Smooth muscle cell (in vitro differentiated cells): ENCODE measurements at regions not wholly inside any gene's neighbourhood (a gene's known extent, or its start where the extent isn't known, plus 50 kb on each side); places are given as distances from the start of the nearest gene placed in this dataset.

Experiments used
- DNase-seq: peaks from one replicate; lab custom pipeline; 2025; ENCODE audit not compliant: unreplicated experiment; lab: John Stamatoyannopoulos, UW
- H2AFZ ChIP-seq: fragments of 200-600 bp; sonication (generic); 2 replicates; pipeline ENCODE4 v1.6.0; 2016; ENCODE audit warnings: antibody characterized with exemption, low read depth, mild to moderate bottlenecking
- H3F3A ChIP-seq: fragments of 200-600 bp; sonication (generic); 2 replicates; pipeline ENCODE4 v1.6.0; 2017; ENCODE audit warnings: antibody characterized with exemption, low read depth
- H3K27ac ChIP-seq: fragments of 200-600 bp; sonication (generic); 2 replicates; pipeline ENCODE4 v1.5.1; 2016; ENCODE audit warnings: low read depth, mild to moderate bottlenecking
- H3K27me3 ChIP-seq: fragments of 200-600 bp; sonication (generic); 2 replicates; pipeline ENCODE4 v1.6.1; 2016; ENCODE audit warnings: low read depth, mild to moderate bottlenecking
- H3K36me3 ChIP-seq: fragments of 200-600 bp; sonication (generic); 2 replicates; pipeline ENCODE4 v1.5.1; 2016; ENCODE audit warnings: low read depth
- H3K4me1 ChIP-seq: fragments of 200-600 bp; sonication (generic); 2 replicates; pipeline ENCODE4 v1.5.1; 2016; ENCODE audit warnings: low read depth
- H3K4me2 ChIP-seq: fragments of 200-600 bp; sonication (generic); 2 replicates; pipeline ENCODE4 v1.6.0; 2016; ENCODE audit warnings: mild to moderate bottlenecking
- H3K4me3 ChIP-seq: fragments of 200-600 bp; sonication (generic); 2 replicates; pipeline ENCODE4 v1.5.1; 2016; ENCODE audit warnings: mild to moderate bottlenecking
- H3K79me2 ChIP-seq: fragments of 200-600 bp; sonication (generic); 2 replicates; pipeline ENCODE4 v1.6.0; 2016; ENCODE audit warnings: low read depth, mild to moderate bottlenecking
- H3K9ac ChIP-seq: fragments of 200-600 bp; sonication (generic); 2 replicates; pipeline ENCODE4 v1.6.0; 2016; ENCODE audit warnings: low read depth
- H3K9me3 ChIP-seq: fragments of 200-600 bp; sonication (generic); replicated peaks from 2 replicates; pipeline ENCODE4 v1.5.1; 2016; ENCODE audit warnings: low read depth
- H4K20me1 ChIP-seq: fragments of 200-600 bp; sonication (generic); 2 replicates; pipeline ENCODE4 v1.6.0; 2016; ENCODE audit warnings: low read depth
- WGBS: methylation state at CpG from one replicate; pipeline ENCODE4 v1.1.7; 2016; ENCODE audit warnings: low lambda C conversion rate; 5-methylcytosine and 5-hydroxymethylcytosine counted together
- TF ChIP-seq, protein P1 (sequence below): fragments of 200-600 bp; sonication (generic); IDR thresholded peaks from 2 replicates; pipeline ENCODE4 v1.5.1; 2017; ENCODE audit warnings: borderline replicate concordance, mild to moderate bottlenecking, antibody characterized with exemption; ENCODE audit not compliant: insufficient read depth, poor library complexity, severe bottlenecking

DNA sequence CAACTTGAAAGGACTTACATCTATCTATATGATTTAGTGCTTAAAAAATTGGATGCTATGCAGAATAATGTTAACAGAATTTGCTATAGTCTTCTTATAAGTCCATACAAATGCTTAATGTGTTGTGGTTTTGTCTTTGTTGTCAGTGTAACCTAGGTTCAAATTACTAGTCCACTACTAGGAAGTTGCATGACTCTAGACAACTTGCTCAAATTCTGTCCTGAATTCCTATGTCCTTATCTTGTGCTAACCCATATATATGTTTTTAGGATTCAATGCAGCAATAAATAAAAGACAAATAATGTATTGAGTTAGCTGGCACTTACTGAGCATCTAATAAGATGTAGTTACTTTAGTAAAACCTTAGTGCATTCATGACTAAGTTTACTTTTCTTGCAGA is 276.5 kb upstream of the KCNMB2 start:
- no peaks in the 10 kb centered on the region for H3K79me2 ChIP-seq
- H2AFZ ChIP-seq: no peak overlapping the region
- no peaks in the 10 kb centered on the region for H3K27me3 ChIP-seq
- no peaks in the 10 kb centered on the region for H3K9me3 ChIP-seq
- TF ChIP-seq, protein P1, sequence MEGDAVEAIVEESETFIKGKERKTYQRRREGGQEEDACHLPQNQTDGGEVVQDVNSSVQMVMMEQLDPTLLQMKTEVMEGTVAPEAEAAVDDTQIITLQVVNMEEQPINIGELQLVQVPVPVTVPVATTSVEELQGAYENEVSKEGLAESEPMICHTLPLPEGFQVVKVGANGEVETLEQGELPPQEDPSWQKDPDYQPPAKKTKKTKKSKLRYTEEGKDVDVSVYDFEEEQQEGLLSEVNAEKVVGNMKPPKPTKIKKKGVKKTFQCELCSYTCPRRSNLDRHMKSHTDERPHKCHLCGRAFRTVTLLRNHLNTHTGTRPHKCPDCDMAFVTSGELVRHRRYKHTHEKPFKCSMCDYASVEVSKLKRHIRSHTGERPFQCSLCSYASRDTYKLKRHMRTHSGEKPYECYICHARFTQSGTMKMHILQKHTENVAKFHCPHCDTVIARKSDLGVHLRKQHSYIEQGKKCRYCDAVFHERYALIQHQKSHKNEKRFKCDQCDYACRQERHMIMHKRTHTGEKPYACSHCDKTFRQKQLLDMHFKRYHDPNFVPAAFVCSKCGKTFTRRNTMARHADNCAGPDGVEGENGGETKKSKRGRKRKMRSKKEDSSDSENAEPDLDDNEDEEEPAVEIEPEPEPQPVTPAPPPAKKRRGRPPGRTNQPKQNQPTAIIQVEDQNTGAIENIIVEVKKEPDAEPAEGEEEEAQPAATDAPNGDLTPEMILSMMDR: no peak
- no peak overlapping the region for H3K27ac ChIP-seq
- H3K4me3 ChIP-seq: no peak overlapping the region
- no peaks in the 10 kb centered on the region for H3K36me3 ChIP-seq
- H4K20me1 ChIP-seq: no peaks in the 10 kb centered on the region
- no peak overlapping the region for H3K4me2 ChIP-seq
- peaks cover 23% of the 10 kb centered on the region for H3F3A ChIP-seq
- DNase-seq: no peak
- peaks cover 10% of the 10 kb centered on the region for H3K4me1 ChIP-seq
- no peak overlapping the region for H3K9ac ChIP-seq

DNA sequence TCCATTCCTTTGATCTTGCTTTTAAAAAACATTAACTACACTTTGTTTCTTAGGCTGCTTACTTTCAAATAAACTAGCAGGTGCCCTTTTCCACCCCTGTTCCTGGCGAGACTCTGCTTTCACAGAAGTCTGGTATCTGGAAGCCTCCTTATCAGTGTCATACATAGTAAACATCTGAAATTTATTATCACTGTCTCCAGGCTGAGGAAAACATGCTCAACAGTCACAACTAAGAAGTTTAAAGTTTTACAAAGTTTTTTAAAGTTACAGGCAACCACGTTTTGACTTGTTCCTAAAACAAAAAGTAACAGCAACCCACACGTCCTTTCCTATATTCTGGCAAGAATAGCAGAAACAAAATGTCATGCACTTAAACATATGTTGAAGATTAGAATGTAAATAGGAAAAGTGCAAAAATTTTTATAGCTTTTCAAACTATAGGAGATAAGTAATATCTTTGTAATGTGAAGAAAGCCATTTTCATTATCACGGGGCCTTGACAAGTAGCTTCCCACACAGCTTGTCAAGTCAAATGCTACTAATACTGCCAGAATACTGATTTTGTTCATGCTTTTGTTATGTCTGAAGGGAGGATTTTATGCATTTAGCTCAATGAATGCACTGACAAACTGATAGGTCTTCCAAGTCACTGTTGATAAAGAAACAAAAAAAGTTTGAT is 275.2 kb upstream of the KCNMB2 start:
- H3K27me3 ChIP-seq: no peaks in the 10 kb centered on the region
- TF ChIP-seq, protein P1: no peak
- no peaks in the 10 kb centered on the region for H3K79me2 ChIP-seq
- H3K27ac ChIP-seq: no peak overlapping the region
- H4K20me1 ChIP-seq: no peaks in the 10 kb centered on the region
- peaks cover 23% of the 10 kb centered on the region for H3F3A ChIP-seq
- no peak for DNase-seq
- peak overlapping the region; percentile 31 for H3K4me3 ChIP-seq
- H3K4me2 ChIP-seq: peak overlapping the region; percentile 73
- peak overlapping the region; percentile 59 for H2AFZ ChIP-seq
- whole genome bisulfite sequencing: 7% methylated on average over 4 of the region's 4 CpGs
- no peak overlapping the region for H3K9ac ChIP-seq
- no peaks in the 10 kb centered on the region for H3K36me3 ChIP-seq
- peaks cover 10% of the 10 kb centered on the region for H3K4me1 ChIP-seq
- no peaks in the 10 kb centered on the region for H3K9me3 ChIP-seq

GRCh38 chr3:178263236-178263916 is 272.9 kb upstream of the KCNMB2 start:
- no peak overlapping the region for H3K4me3 ChIP-seq
- H3K27ac ChIP-seq: no peak overlapping the region
- TF ChIP-seq, protein P1: no peak
- no peaks in the 10 kb centered on the region for H3K9me3 ChIP-seq
- peak overlapping the region; percentile 3 for H3K4me2 ChIP-seq
- 40% methylated on average over 2 of the region's 2 CpGs for WGBS
- H4K20me1 ChIP-seq: no peaks in the 10 kb centered on the region
- H2AFZ ChIP-seq: peak overlapping the region; percentile 73
- peaks cover 23% of the 10 kb centered on the region for H3F3A ChIP-seq
- H3K79me2 ChIP-seq: no peaks in the 10 kb centered on the region
- no peak for DNase-seq
- peaks cover 10% of the 10 kb centered on the region for H3K4me1 ChIP-seq
- no peaks in the 10 kb centered on the region for H3K27me3 ChIP-seq
- no peak overlapping the region for H3K9ac ChIP-seq
- H3K36me3 ChIP-seq: no peaks in the 10 kb centered on the region
